ENCODE measurements at regions not wholly inside any gene's neighbourhood (a gene's known extent, or its start where the extent isn't known, plus 50 kb on each side); places are given as distances from the start of the nearest gene placed in this dataset.

GRCh38 chr20:24165301-24166122, 176.9 kb upstream of the GGTLC1 start:
- no peaks in the 10 kb centered on the region for H3K27me3 ChIP-seq (ENCODE audit: insufficient read depth, low read length)
- H3K27ac ChIP-seq (ENCODE audit: low read depth, low read length): no peak overlapping the region
- Mint-ChIP-seq H3K9me3 (ENCODE audit: unreplicated experiment) (peaks cover 1% of the 10 kb centered on the region), H3K4me3 (ENCODE audit: unreplicated experiment) (no peak overlapping the region), H3K27ac (ENCODE audit: unreplicated experiment) (no peak overlapping the region), H3K27me3 (ENCODE audit: low read depth, unreplicated experiment) (peaks cover 7% of the 10 kb centered on the region), H3K4me1 (ENCODE audit: low read depth, unreplicated experiment) (peaks cover 3% of the 10 kb centered on the region), H3K36me3 (ENCODE audit: low read depth, unreplicated experiment) (peaks cover 2% of the 10 kb centered on the region)
- H3K4me1 ChIP-seq (ENCODE audit: insufficient read depth, low read length): no peaks in the 10 kb centered on the region
- no peak overlapping the region for H3K4me3 ChIP-seq (ENCODE audit: insufficient read depth, low read depth, low read length)
- TF ChIP-seq, protein P1, sequence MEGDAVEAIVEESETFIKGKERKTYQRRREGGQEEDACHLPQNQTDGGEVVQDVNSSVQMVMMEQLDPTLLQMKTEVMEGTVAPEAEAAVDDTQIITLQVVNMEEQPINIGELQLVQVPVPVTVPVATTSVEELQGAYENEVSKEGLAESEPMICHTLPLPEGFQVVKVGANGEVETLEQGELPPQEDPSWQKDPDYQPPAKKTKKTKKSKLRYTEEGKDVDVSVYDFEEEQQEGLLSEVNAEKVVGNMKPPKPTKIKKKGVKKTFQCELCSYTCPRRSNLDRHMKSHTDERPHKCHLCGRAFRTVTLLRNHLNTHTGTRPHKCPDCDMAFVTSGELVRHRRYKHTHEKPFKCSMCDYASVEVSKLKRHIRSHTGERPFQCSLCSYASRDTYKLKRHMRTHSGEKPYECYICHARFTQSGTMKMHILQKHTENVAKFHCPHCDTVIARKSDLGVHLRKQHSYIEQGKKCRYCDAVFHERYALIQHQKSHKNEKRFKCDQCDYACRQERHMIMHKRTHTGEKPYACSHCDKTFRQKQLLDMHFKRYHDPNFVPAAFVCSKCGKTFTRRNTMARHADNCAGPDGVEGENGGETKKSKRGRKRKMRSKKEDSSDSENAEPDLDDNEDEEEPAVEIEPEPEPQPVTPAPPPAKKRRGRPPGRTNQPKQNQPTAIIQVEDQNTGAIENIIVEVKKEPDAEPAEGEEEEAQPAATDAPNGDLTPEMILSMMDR (IDR thresholded peaks at IDR 0.05; ENCODE audit: insufficient read depth, low read depth, low read length): no peak
- no peak for TF ChIP-seq EZH2 (IDR thresholded peaks at IDR 0.05; ENCODE audit: insufficient read depth, low read length)
- no peaks in the 10 kb centered on the region for H3K79me2 ChIP-seq (ENCODE audit: insufficient read depth, low read length)
- no peak overlapping the region for H3K9ac ChIP-seq (ENCODE audit: low read length)
- H3K4me2 ChIP-seq (ENCODE audit: low read length): no peak overlapping the region
- no peaks in the 10 kb centered on the region for H4K20me1 ChIP-seq (ENCODE audit: insufficient read depth, low read length)
- no peaks in the 10 kb centered on the region for H3K9me3 ChIP-seq (ENCODE audit: insufficient read depth, low read depth, low read length)
- DNase-seq (ENCODE audit: low read depth) (no peak), FAIRE-seq (no peak)
- H3K36me3 ChIP-seq (ENCODE audit: insufficient read depth, low read length): no peaks in the 10 kb centered on the region
- H2AFZ ChIP-seq (ENCODE audit: low read depth, low read length): no peak overlapping the region

- DNase-seq (ENCODE audit: low read depth) (no peak), FAIRE-seq (peak; percentile 39)
- H3K4me3 Mint-ChIP-seq (ENCODE audit: unreplicated experiment): no peak overlapping the region
- no peaks in the 10 kb centered on the region for H3K4me1 ChIP-seq (ENCODE audit: insufficient read depth, low read length)
- peaks cover 3% of the 10 kb centered on the region for H3K4me1 Mint-ChIP-seq (ENCODE audit: low read depth, unreplicated experiment)
- no peaks in the 10 kb centered on the region for H3K36me3 ChIP-seq (ENCODE audit: insufficient read depth, low read length)
- peaks cover 2% of the 10 kb centered on the region for H3K36me3 Mint-ChIP-seq (ENCODE audit: low read depth, unreplicated experiment)
- no peaks in the 10 kb centered on the region for H3K9me3 ChIP-seq (ENCODE audit: insufficient read depth, low read depth, low read length)
- H3K9ac ChIP-seq (ENCODE audit: low read length): no peak overlapping the region
- no peaks in the 10 kb centered on the region for H3K27me3 ChIP-seq (ENCODE audit: insufficient read depth, low read length)
- no peak overlapping the region for H2AFZ ChIP-seq (ENCODE audit: low read depth, low read length)
- no peak overlapping the region for H3K27ac ChIP-seq (ENCODE audit: low read depth, low read length)
- no peaks in the 10 kb centered on the region for H4K20me1 ChIP-seq (ENCODE audit: insufficient read depth, low read length)
- no peaks in the 10 kb centered on the region for H3K79me2 ChIP-seq (ENCODE audit: insufficient read depth, low read length)
- TF ChIP-seq, protein P1 (IDR thresholded peaks at IDR 0.05; ENCODE audit: insufficient read depth, low read depth, low read length): peak; percentile 35
- TF ChIP-seq EZH2 (IDR thresholded peaks at IDR 0.05; ENCODE audit: insufficient read depth, low read length): no peak
- H3K4me2 ChIP-seq (ENCODE audit: low read length): no peak overlapping the region
- H3K4me3 ChIP-seq (ENCODE audit: insufficient read depth, low read depth, low read length): no peak overlapping the region
- peaks cover 7% of the 10 kb centered on the region for H3K27me3 Mint-ChIP-seq (ENCODE audit: low read depth, unreplicated experiment)
- H3K27ac Mint-ChIP-seq (ENCODE audit: unreplicated experiment): no peak overlapping the region
- H3K9me3 Mint-ChIP-seq (ENCODE audit: unreplicated experiment): peaks cover 1% of the 10 kb centered on the region
These were observed 175.8 kb upstream of the GGTLC1 start for GRCh38 chr20:24164360-24164759.

GRCh38 chr20:24163506-24163905, 174.9 kb upstream of the GGTLC1 start:
- no peak overlapping the region for H3K4me3 Mint-ChIP-seq (ENCODE audit: unreplicated experiment)
- DNase-seq (ENCODE audit: low read depth) (no peak), FAIRE-seq (no peak)
- no peak overlapping the region for H3K4me3 ChIP-seq (ENCODE audit: insufficient read depth, low read depth, low read length)
- TF ChIP-seq, protein P1 (IDR thresholded peaks at IDR 0.05; ENCODE audit: insufficient read depth, low read depth, low read length): no peak
- no peak for TF ChIP-seq EZH2 (IDR thresholded peaks at IDR 0.05; ENCODE audit: insufficient read depth, low read length)
- no peaks in the 10 kb centered on the region for H4K20me1 ChIP-seq (ENCODE audit: insufficient read depth, low read length)
- H3K4me1 Mint-ChIP-seq (ENCODE audit: low read depth, unreplicated experiment): peaks cover 3% of the 10 kb centered on the region
- peak overlapping the region; percentile 43 for H3K4me2 ChIP-seq (ENCODE audit: low read length)
- no peak overlapping the region for H3K27ac Mint-ChIP-seq (ENCODE audit: unreplicated experiment)
- no peak overlapping the region for H3K27ac ChIP-seq (ENCODE audit: low read depth, low read length)
- no peak overlapping the region for H3K9ac ChIP-seq (ENCODE audit: low read length)
- H3K4me1 ChIP-seq (ENCODE audit: insufficient read depth, low read length): no peaks in the 10 kb centered on the region
- no peaks in the 10 kb centered on the region for H3K27me3 ChIP-seq (ENCODE audit: insufficient read depth, low read length)
- no peaks in the 10 kb centered on the region for H3K79me2 ChIP-seq (ENCODE audit: insufficient read depth, low read length)
- H3K36me3 Mint-ChIP-seq (ENCODE audit: low read depth, unreplicated experiment): peaks cover 2% of the 10 kb centered on the region
- peaks cover 7% of the 10 kb centered on the region for H3K27me3 Mint-ChIP-seq (ENCODE audit: low read depth, unreplicated experiment)
- peaks cover 1% of the 10 kb centered on the region for H3K9me3 Mint-ChIP-seq (ENCODE audit: unreplicated experiment)
- H2AFZ ChIP-seq (ENCODE audit: low read depth, low read length): no peak overlapping the region
- no peaks in the 10 kb centered on the region for H3K9me3 ChIP-seq (ENCODE audit: insufficient read depth, low read depth, low read length)
- no peaks in the 10 kb centered on the region for H3K36me3 ChIP-seq (ENCODE audit: insufficient read depth, low read length)
